HG03354 (cell line): ENCODE measurements at regions not wholly inside any gene's neighbourhood (a gene's known extent, or its start where the extent isn't known, plus 50 kb on each side); places are given as distances from the start of the nearest gene placed in this dataset.

Experiments used
- ATAC-seq: cut with Tn5 transposase; IDR thresholded peaks from one replicate; pipeline ENCODE4 v1.9.1; 2021; ENCODE audit warnings: mild to moderate bottlenecking; ENCODE audit not compliant: unreplicated experiment, poor library complexity, severe bottlenecking

GRCh38 chr6:23319582-23319981 is 750.2 kb downstream of the HDGFL1 start:
- ATAC-seq: no peak

- no peak for ATAC-seq
Measured at GRCh38 chr6:23320471-23321015, 751.2 kb downstream of the HDGFL1 start.

- no peak for ATAC-seq
Measured at GRCh38 chr6:23323897-23324296, 754.5 kb downstream of the HDGFL1 start.

GRCh38 chr6:23325065-23325464 is 755.7 kb downstream of the HDGFL1 start:
- ATAC-seq: no peak

GRCh38 chr6:23327621-23328020 is 758.3 kb downstream of the HDGFL1 start:
- ATAC-seq: no peak

- ATAC-seq: no peak
Measured at GRCh38 chr6:23329086-23329485, 759.7 kb downstream of the HDGFL1 start.

- no peak for ATAC-seq
Measured at GRCh38 chr6:23330632-23331031, 761.3 kb downstream of the HDGFL1 start.

GRCh38 chr6:23334360-23334759 is 765.0 kb downstream of the HDGFL1 start:
- ATAC-seq: no peak

GRCh38 chr6:23335894-23336293 is 766.5 kb downstream of the HDGFL1 start:
- ATAC-seq: no peak

GRCh38 chr6:23339268-23339667 is 769.9 kb downstream of the HDGFL1 start:
- no peak for ATAC-seq

- no peak for ATAC-seq
Measured at GRCh38 chr6:23340271-23340670, 770.9 kb downstream of the HDGFL1 start.

GRCh38 chr6:23343610-23344306 is 774.4 kb downstream of the HDGFL1 start:
- no peak for ATAC-seq

GRCh38 chr6:23348185-23348584 is 777.8 kb upstream of the NRSN1 start:
- ATAC-seq: no peak

- no peak for ATAC-seq
Measured at GRCh38 chr6:23349521-23350147, 776.4 kb upstream of the NRSN1 start.

- ATAC-seq: no peak
Measured at GRCh38 chr6:23350752-23351453, 775.1 kb upstream of the NRSN1 start.

GRCh38 chr6:23354004-23354403 is 772.0 kb upstream of the NRSN1 start:
- no peak for ATAC-seq

- ATAC-seq: no peak
Measured at GRCh38 chr6:23357185-23357766, 768.7 kb upstream of the NRSN1 start.

- ATAC-seq: no peak
Measured at GRCh38 chr6:23365732-23366131, 760.3 kb upstream of the NRSN1 start.

- no peak for ATAC-seq
Measured at GRCh38 chr6:23367311-23367710, 758.7 kb upstream of the NRSN1 start.

- no peak for ATAC-seq
Measured at GRCh38 chr6:23368557-23368956, 757.5 kb upstream of the NRSN1 start.
